Esophagus squamous epithelium (tissue), 4 donors: ENCODE measurements at regions not wholly inside any gene's neighbourhood (a gene's known extent, or its start where the extent isn't known, plus 50 kb on each side); places are given as distances from the start of the nearest gene placed in this dataset.

ENCODE experiments used
- CTCF ChIP-seq, 6 experiments: fragments of 450-650 bp in 4 of 6; fragments of 200-600 bp in 2 of 6; sonication (generic) in 2 of 6; IDR thresholded peaks; one replicate each; pipeline ENCODE4 v1.5.1; 2016 to 2019; ENCODE audit warnings: antibody characterized with exemption in 6 of 6, mild to moderate bottlenecking in 4 of 6, moderate library complexity in 4 of 6
- POLR2A ChIP-seq, 4 donors: fragments of 450-650 bp; IDR thresholded peaks; one replicate each; pipeline ENCODE4 v1.6.1; 2017; ENCODE audit warnings: antibody characterized with exemption in 4 of 4, mild to moderate bottlenecking in 4 of 4, moderate library complexity in 3 of 4

GRCh38 chr1:168631671-168632400 is 55.4 kb downstream of the XCL1 start:
- TF ChIP-seq CTCF (IDR thresholded peaks at IDR 0.05) (no peak), POLR2A (IDR thresholded peaks at IDR 0.05) (no peak)
